H9 (cell line): ENCODE measurements at regions not wholly inside any gene's neighbourhood (a gene's known extent, or its start where the extent isn't known, plus 50 kb on each side); places are given as distances from the start of the nearest gene placed in this dataset.

Experiments
- DNase-seq: peaks from one replicate; pipeline ENCODE4 v3.0.0-alpha.2; 2017
- H2AFZ ChIP-seq: one replicate; pipeline ENCODE4 v1.6.1; 2013; ENCODE audit warnings: mild to moderate bottlenecking, low read length, control low read depth, moderate library complexity
- H2AK5ac ChIP-seq: 2 replicates; pipeline ENCODE4 v1.6.1; 2013; ENCODE audit warnings: low read length, control low read depth, mixed read lengths; ENCODE audit not compliant: insufficient read length
- H2BK120ac ChIP-seq: one replicate; pipeline ENCODE4 v1.6.1; 2013; ENCODE audit warnings: low read depth, mild to moderate bottlenecking, low read length, control low read depth, inconsistent platforms; ENCODE audit not compliant: poor library complexity, severe bottlenecking
- H2BK12ac ChIP-seq: 2 replicates; pipeline ENCODE4 v1.6.1; 2013; ENCODE audit warnings: low read length, control low read depth, mixed read lengths, low read depth; ENCODE audit not compliant: insufficient read length
- H2BK15ac ChIP-seq: 2 replicates; pipeline ENCODE4 v1.6.1; 2013; ENCODE audit warnings: low read depth, low read length, control low read depth
- H2BK20ac ChIP-seq: one replicate; pipeline ENCODE4 v1.6.1; 2013; ENCODE audit warnings: low read depth, mild to moderate bottlenecking, low read length, control low read depth, inconsistent platforms; ENCODE audit not compliant: poor library complexity, severe bottlenecking
- H2BK5ac ChIP-seq: 2 replicates; pipeline ENCODE4 v1.6.1; 2013; ENCODE audit warnings: low read length, control low read depth, mixed read lengths; ENCODE audit not compliant: insufficient read length
- H3K14ac ChIP-seq: 2 replicates; pipeline ENCODE4 v1.6.1; 2013; ENCODE audit warnings: low read length, control low read depth; ENCODE audit not compliant: insufficient read depth
- H3K18ac ChIP-seq: 2 replicates; pipeline ENCODE4 v1.6.1; 2013; ENCODE audit warnings: low read depth, mild to moderate bottlenecking, mixed read lengths, low read length, control low read depth; ENCODE audit not compliant: insufficient read length
- H3K23ac ChIP-seq: 2 replicates; pipeline ENCODE4 v1.6.1; 2013; ENCODE audit warnings: low read length, control low read depth, mixed read lengths, low read depth; ENCODE audit not compliant: insufficient read length
- H3K23me2 ChIP-seq: 2 replicates; pipeline ENCODE4 v1.6.1; 2013; ENCODE audit warnings: low read depth, mild to moderate bottlenecking, mixed read lengths, low read length, control low read depth; ENCODE audit not compliant: insufficient read length, poor library complexity, severe bottlenecking
- H3K27ac ChIP-seq: 2 replicates; pipeline ENCODE4 v1.5.1; 2013; ENCODE audit warnings: low read length, control low read depth, mixed read lengths, low read depth; ENCODE audit not compliant: insufficient read length
- H3K27me3 ChIP-seq: 2 replicates; pipeline ENCODE4 v1.6.1; 2013; ENCODE audit warnings: low read length, control low read depth, inconsistent platforms; ENCODE audit not compliant: insufficient read depth
- H3K4ac ChIP-seq: 2 replicates; pipeline ENCODE4 v1.6.1; 2013; ENCODE audit warnings: low read depth, mild to moderate bottlenecking, control low read depth, inconsistent platforms, low read length, moderate library complexity
- H3K4me1 ChIP-seq: 2 replicates; pipeline ENCODE4 v1.6.1; 2013; ENCODE audit warnings: low read length, control low read depth, inconsistent platforms; ENCODE audit not compliant: insufficient read depth
- H3K4me2 ChIP-seq: 2 replicates; pipeline ENCODE4 v1.6.1; 2013; ENCODE audit warnings: low read length, control low read depth, mixed read lengths; ENCODE audit not compliant: insufficient read length, insufficient read depth
- H3K56ac ChIP-seq: 2 replicates; pipeline ENCODE4 v1.6.1; 2013; ENCODE audit warnings: low read depth, mild to moderate bottlenecking, mixed read lengths, low read length, control low read depth; ENCODE audit not compliant: insufficient read length
- H3K79me1 ChIP-seq: 2 replicates; pipeline ENCODE4 v1.6.1; 2013; ENCODE audit warnings: low read depth, mild to moderate bottlenecking, moderate library complexity, low read length, control low read depth, inconsistent platforms; ENCODE audit not compliant: insufficient read depth, poor library complexity, severe bottlenecking
- H3K79me2 ChIP-seq: 2 replicates; pipeline ENCODE4 v1.6.1; 2013; ENCODE audit warnings: low read length, control low read depth, inconsistent platforms; ENCODE audit not compliant: insufficient read depth
- H3K9ac ChIP-seq: 2 replicates; pipeline ENCODE4 v1.6.1; 2013; ENCODE audit warnings: low read length, control low read depth, mixed read lengths; ENCODE audit not compliant: insufficient read length; ENCODE audit errors: extremely low read depth
- H3K9me3 ChIP-seq: one replicate; pipeline ENCODE4 v1.6.1; 2013; ENCODE audit warnings: low read depth, low read length, inconsistent platforms; ENCODE audit not compliant: control insufficient read depth
- H3T11ph ChIP-seq: one replicate; pipeline ENCODE4 v1.6.1; 2013; ENCODE audit warnings: mild to moderate bottlenecking, low read length, control low read depth, inconsistent platforms
- H4K20me1 ChIP-seq: one replicate; pipeline ENCODE4 v1.6.1; 2013; ENCODE audit not compliant: control insufficient read depth, insufficient read length, insufficient read depth
- H4K5ac ChIP-seq: 2 replicates; pipeline ENCODE4 v1.6.1; 2013; ENCODE audit warnings: low read depth, mild to moderate bottlenecking, mixed read lengths, low read length, control low read depth; ENCODE audit not compliant: insufficient read length
- H4K8ac ChIP-seq: replicated peaks from 2 replicates; pipeline ENCODE4 v1.6.1; 2013; ENCODE audit warnings: low read length, control low read depth, mixed read lengths, low read depth; ENCODE audit not compliant: insufficient read length
- H4K91ac ChIP-seq: 2 replicates; pipeline ENCODE4 v1.6.1; 2013; ENCODE audit warnings: low read depth, mild to moderate bottlenecking, moderate library complexity, mixed read lengths, low read length, control low read depth; ENCODE audit not compliant: insufficient read length
- H3K27ac Mint-ChIP-seq, 3 experiments: 2 replicates in 2 of 3; 3 replicates in 1 of 3; pipeline ENCODE4 v1.8.0; 2020 to 2021; ENCODE audit warnings: mixed read lengths in 3 of 3, mild to moderate bottlenecking in 1 of 3, moderate library complexity in 1 of 3
- H3K27me3 Mint-ChIP-seq: 2 replicates; pipeline ENCODE4 v1.8.0; 2021; ENCODE audit warnings: low read depth, mild to moderate bottlenecking, moderate library complexity, mixed read lengths
- H3K36me3 Mint-ChIP-seq, 3 experiments: 2 replicates in 2 of 3; 3 replicates in 1 of 3; pipeline ENCODE4 v1.8.0; 2020 to 2021; ENCODE audit warnings: low read depth in 3 of 3, mixed read lengths in 3 of 3; ENCODE audit not compliant: insufficient read depth in 1 of 3
- H3K4me1 Mint-ChIP-seq, 2 experiments: 2 replicates each; pipeline ENCODE4 v1.8.0; 2020; ENCODE audit warnings: mixed read lengths in 2 of 2
- H3K4me3 Mint-ChIP-seq, 2 experiments: 2 replicates in 1 of 2; 3 replicates in 1 of 2; pipeline ENCODE4 v1.8.0; 2020 to 2021; ENCODE audit warnings: mild to moderate bottlenecking in 2 of 2, mixed read lengths in 2 of 2, moderate library complexity in 1 of 2
- H3K9me3 Mint-ChIP-seq, 2 experiments: 2 replicates in 1 of 2; 3 replicates in 1 of 2; pipeline ENCODE4 v1.8.0; 2020; ENCODE audit warnings: mild to moderate bottlenecking in 2 of 2, mixed read lengths in 2 of 2, moderate library complexity in 1 of 2
- CTCF ChIP-seq: fragments of 200-600 bp; sonication (generic); conservative IDR thresholded peaks from 3 replicates; pipeline ENCODE4 v1.8.0; 2021; ENCODE audit warnings: antibody characterized with exemption, mild to moderate bottlenecking
- WGBS: extraction: QIAGEN DNeasy Blood & Tissue Kit; methylation state at CpG from one replicate; pipeline ENCODE4 v1.1.7; 2013; ENCODE audit warnings: missing lambda C conversion rate, low lambda C conversion rate, mixed read lengths; ENCODE audit not compliant: insufficient read length; ENCODE audit errors: extremely low coverage; 5-methylcytosine and 5-hydroxymethylcytosine counted together

GRCh38 chr9:73923796-73924195, 573.3 kb upstream of the RORB start:
- DNase-seq, result no peak
- Histone ChIP-seq H4K5ac (no peak overlapping the region), H3K79me1 (no peaks in the 10 kb centered on the region), H3K23ac (no peak overlapping the region), H4K91ac (no peak overlapping the region), H4K8ac (no peak overlapping the region), H3K79me2 (no peaks in the 10 kb centered on the region), H3K27me3 (no peaks in the 10 kb centered on the region), H3K4me2 (no peak overlapping the region), H3K4me1 (peaks cover 4% of the 10 kb centered on the region; the same call in 1 of the 2 replicates), H2AFZ (no peak overlapping the region), H2BK12ac (no peak overlapping the region), H3T11ph (no peak overlapping the region), H3K4ac (no peak overlapping the region), H2BK15ac (no peak overlapping the region), H2BK120ac (no peak overlapping the region), H3K23me2 (no peaks in the 10 kb centered on the region), H3K27ac (no peak overlapping the region), H4K20me1 (no peaks in the 10 kb centered on the region), H3K18ac (no peak overlapping the region), H3K9ac (no peak overlapping the region), H2BK5ac (no peak overlapping the region), H2AK5ac (no peak overlapping the region), H2BK20ac (no peak overlapping the region), H3K14ac (no peak overlapping the region), H3K9me3 (no peaks in the 10 kb centered on the region), H3K56ac (no peak overlapping the region)
- TF ChIP-seq CTCF, result no peak
- H3K4me1 Mint-ChIP-seq, result peaks cover 8 to 13% of the 10 kb centered on the region in 2 experiments
- no CpG with 5 or more reads among the region's 4 CpGs for WGBS
- no peak overlapping the region for H3K4me3 Mint-ChIP-seq
- no peak overlapping the region for H3K27ac Mint-ChIP-seq
- H3K27me3 Mint-ChIP-seq, result no peaks in the 10 kb centered on the region
- H3K9me3 Mint-ChIP-seq, result no peaks in the 10 kb centered on the region
- H3K36me3 Mint-ChIP-seq, result peaks cover 0 to 8% (median 0%) of the 10 kb centered on the region in 3 experiments; a peak in 1 of 7 replicates
